WTC11 (cell line): ENCODE measurements at regions not wholly inside any gene's neighbourhood (a gene's known extent, or its start where the extent isn't known, plus 50 kb on each side); places are given as distances from the start of the nearest gene placed in this dataset.

Experiments used
- ATAC-seq: fragments of 200-7000 bp; cut with Tn5 transposase; 2 replicates; pipeline ENCODE4 v1.10.0; 2021; ENCODE audit warnings: mild to moderate bottlenecking, moderate library complexity
- CTCF ChIA-PET: fragments of 300-600 bp; sonication (Branson Sonifier 250); formaldehyde crosslinking; loops from one replicate; lab custom pipeline; 2021; ENCODE audit warnings: antibody characterized with exemption; lab: Charles Lee
- POLR2A ChIA-PET: fragments of 350-600 bp; sonication (Branson Sonifier 250); formaldehyde crosslinking; loops from one replicate; lab custom pipeline; 2021; ENCODE audit warnings: antibody characterized with exemption; lab: Charles Lee
- DNase-seq: peaks from one replicate; pipeline ENCODE4 v3.0.0; 2021; ENCODE audit warnings: low spot score
- H3K27ac Mint-ChIP-seq: 2 replicates; pipeline ENCODE4 v1.8.0; 2021; ENCODE audit warnings: mixed read lengths
- H3K27me3 Mint-ChIP-seq: 2 replicates; pipeline ENCODE4 v1.8.0; 2021; ENCODE audit warnings: low read depth, mild to moderate bottlenecking, moderate library complexity, mixed read lengths
- H3K36me3 Mint-ChIP-seq: 2 replicates; pipeline ENCODE4 v1.8.0; 2021; ENCODE audit warnings: mixed read lengths
- H3K4me1 Mint-ChIP-seq: 2 replicates; pipeline ENCODE4 v1.8.0; 2022; ENCODE audit warnings: mixed read lengths
- H3K4me3 Mint-ChIP-seq: 2 replicates; pipeline ENCODE4 v1.8.0; 2021; ENCODE audit warnings: mild to moderate bottlenecking, moderate library complexity, mixed read lengths
- H3K9me3 Mint-ChIP-seq: 2 replicates; pipeline ENCODE4 v1.8.0; 2021; ENCODE audit warnings: mixed read lengths
- AR ChIP-seq: fragments of 250-450 bp; sonication (Bioruptor Pico); IDR thresholded peaks from 2 replicates; pipeline ENCODE4 v1.9.0; 2021; ENCODE audit warnings: mild to moderate bottlenecking
- CREM ChIP-seq: sonication (generic); formaldehyde crosslinking; IDR thresholded peaks from 2 replicates; pipeline ENCODE4 v1.8.1; 2022; ENCODE audit warnings: mild to moderate bottlenecking, missing genetic modification reagents, moderate library complexity
- ELF4 ChIP-seq: sonication (generic); formaldehyde crosslinking; IDR thresholded peaks from 2 replicates; pipeline ENCODE4 v1.8.1; 2022; ENCODE audit warnings: low read depth, mild to moderate bottlenecking, moderate library complexity, missing genetic modification reagents
- EMX1 ChIP-seq: fragments of 250-450 bp; sonication (Bioruptor Pico); IDR thresholded peaks from 2 replicates; pipeline ENCODE4 v1.8.0; 2021; ENCODE audit warnings: mild to moderate bottlenecking
- ESRRA ChIP-seq: sonication (generic); formaldehyde crosslinking; IDR thresholded peaks from 2 replicates; pipeline ENCODE4 v1.8.1; 2022; ENCODE audit warnings: mild to moderate bottlenecking, missing genetic modification reagents, borderline replicate concordance
- ETV6 ChIP-seq: sonication (generic); formaldehyde crosslinking; IDR thresholded peaks from 2 replicates; pipeline ENCODE4 v1.8.1; 2022; ENCODE audit warnings: mild to moderate bottlenecking, missing genetic modification reagents
- FOXK1 ChIP-seq: sonication (generic); formaldehyde crosslinking; IDR thresholded peaks from 2 replicates; pipeline ENCODE4 v1.8.0; 2022; ENCODE audit warnings: mild to moderate bottlenecking, moderate library complexity, missing genetic modification reagents
- FOXP4 ChIP-seq: sonication (generic); formaldehyde crosslinking; IDR thresholded peaks from 2 replicates; pipeline ENCODE4 v1.8.0; 2022; ENCODE audit warnings: mild to moderate bottlenecking, missing genetic modification reagents
- GTF2I ChIP-seq: fragments of 250-450 bp; sonication (Bioruptor Pico); conservative IDR thresholded peaks from 2 replicates; pipeline ENCODE4 v1.4.0; 2021; ENCODE audit warnings: mild to moderate bottlenecking
- MXD4 ChIP-seq: fragments of 250-450 bp; sonication (Bioruptor Pico); IDR thresholded peaks from 2 replicates; pipeline ENCODE4 v1.8.0; 2021; ENCODE audit warnings: mild to moderate bottlenecking, moderate library complexity, borderline replicate concordance
- SMAD3 ChIP-seq: sonication (generic); formaldehyde crosslinking; IDR thresholded peaks from 2 replicates; pipeline ENCODE4 v1.8.0; 2022; ENCODE audit warnings: missing genetic modification reagents, mild to moderate bottlenecking, borderline replicate concordance
- TCF7 ChIP-seq: sonication (generic); formaldehyde crosslinking; IDR thresholded peaks from 2 replicates; pipeline ENCODE4 v1.8.0; 2022; ENCODE audit warnings: mild to moderate bottlenecking, low read depth, missing genetic modification reagents, moderate library complexity
- TP53 ChIP-seq: sonication (generic); formaldehyde crosslinking; IDR thresholded peaks from 2 replicates; pipeline ENCODE4 v1.8.1; 2023; ENCODE audit warnings: mild to moderate bottlenecking, missing genetic modification reagents
- ZMAT4 ChIP-seq: fragments of 250-450 bp; sonication (Bioruptor Pico); IDR thresholded peaks from 2 replicates; pipeline ENCODE4 v1.9.0; 2021; ENCODE audit warnings: mild to moderate bottlenecking
- ZNF263 ChIP-seq: sonication (generic); formaldehyde crosslinking; IDR thresholded peaks from 2 replicates; pipeline ENCODE4 v1.8.1; 2022; ENCODE audit warnings: low read depth, mild to moderate bottlenecking, moderate library complexity, missing genetic modification reagents
- ZNF317 ChIP-seq: sonication (generic); formaldehyde crosslinking; IDR thresholded peaks from 2 replicates; pipeline ENCODE4 v1.8.1; 2023; ENCODE audit warnings: low read depth, mild to moderate bottlenecking, moderate library complexity, missing genetic modification reagents, borderline replicate concordance
- ZNF396 ChIP-seq: fragments of 250-450 bp; sonication (Bioruptor Pico); IDR thresholded peaks from 2 replicates; pipeline ENCODE4 v1.8.0; 2021; ENCODE audit warnings: mild to moderate bottlenecking, moderate library complexity, borderline replicate concordance
- ZNF532 ChIP-seq: fragments of 250-450 bp; sonication (Bioruptor Pico); IDR thresholded peaks from 2 replicates; pipeline ENCODE4 v1.9.0; 2021; ENCODE audit warnings: mild to moderate bottlenecking, borderline replicate concordance
- TF ChIP-seq, protein P1 (sequence below): sonication (generic); formaldehyde crosslinking; IDR thresholded peaks from 2 replicates; pipeline ENCODE4 v1.8.1; 2022; ENCODE audit warnings: mild to moderate bottlenecking, missing genetic modification reagents, moderate library complexity, borderline replicate concordance
- TF ChIP-seq, protein P2 (sequence below): sonication (generic); formaldehyde crosslinking; IDR thresholded peaks from 2 replicates; pipeline ENCODE4 v1.8.0; 2022; ENCODE audit warnings: mild to moderate bottlenecking, missing genetic modification reagents
- TF ChIP-seq, protein P3 (sequence below): sonication (generic); formaldehyde crosslinking; IDR thresholded peaks from 2 replicates; pipeline ENCODE4 v1.8.1; 2023; ENCODE audit warnings: mild to moderate bottlenecking, missing genetic modification reagents, moderate library complexity
- TF ChIP-seq, protein P4 (sequence below): sonication (generic); formaldehyde crosslinking; IDR thresholded peaks from 2 replicates; pipeline ENCODE4 v1.8.1; 2022; ENCODE audit warnings: mild to moderate bottlenecking, moderate library complexity, missing genetic modification reagents

GRCh38 chr6:130720076-130720715 is 107.0 kb upstream of the SMLR1 start:
- Mint-ChIP-seq H3K27me3 (peaks cover 3% of the 10 kb centered on the region; the same call in 1 of the 2 replicates), H3K4me1 (peaks cover 5% of the 10 kb centered on the region), H3K36me3 (no peaks in the 10 kb centered on the region), H3K9me3 (peaks cover 18% of the 10 kb centered on the region), H3K4me3 (no peak overlapping the region), H3K27ac (no peak overlapping the region)
- ATAC-seq (no peak), DNase-seq (no peak)
- TF ChIP-seq FOXK1: no peak
- TF ChIP-seq GTF2I (CRISPR knock-in tag): no peak
- TF ChIP-seq CREM: no peak
- TF ChIP-seq TP53 (CRISPR knock-in tag): no peak
- TF ChIP-seq ESRRA (CRISPR knock-in tag): no peak
- TF ChIP-seq ZNF317: no peak
- TF ChIP-seq TCF7 (CRISPR knock-in tag): no peak
- no peak for TF ChIP-seq EMX1 (CRISPR knock-in tag)
- TF ChIP-seq, protein P1, sequence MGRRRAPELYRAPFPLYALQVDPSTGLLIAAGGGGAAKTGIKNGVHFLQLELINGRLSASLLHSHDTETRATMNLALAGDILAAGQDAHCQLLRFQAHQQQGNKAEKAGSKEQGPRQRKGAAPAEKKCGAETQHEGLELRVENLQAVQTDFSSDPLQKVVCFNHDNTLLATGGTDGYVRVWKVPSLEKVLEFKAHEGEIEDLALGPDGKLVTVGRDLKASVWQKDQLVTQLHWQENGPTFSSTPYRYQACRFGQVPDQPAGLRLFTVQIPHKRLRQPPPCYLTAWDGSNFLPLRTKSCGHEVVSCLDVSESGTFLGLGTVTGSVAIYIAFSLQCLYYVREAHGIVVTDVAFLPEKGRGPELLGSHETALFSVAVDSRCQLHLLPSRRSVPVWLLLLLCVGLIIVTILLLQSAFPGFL: no peak
- TF ChIP-seq, protein P2, sequence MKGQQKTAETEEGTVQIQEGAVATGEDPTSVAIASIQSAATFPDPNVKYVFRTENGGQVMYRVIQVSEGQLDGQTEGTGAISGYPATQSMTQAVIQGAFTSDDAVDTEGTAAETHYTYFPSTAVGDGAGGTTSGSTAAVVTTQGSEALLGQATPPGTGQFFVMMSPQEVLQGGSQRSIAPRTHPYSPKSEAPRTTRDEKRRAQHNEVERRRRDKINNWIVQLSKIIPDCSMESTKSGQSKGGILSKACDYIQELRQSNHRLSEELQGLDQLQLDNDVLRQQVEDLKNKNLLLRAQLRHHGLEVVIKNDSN (CRISPR knock-in tag): no peak
- TF ChIP-seq, protein P3, sequence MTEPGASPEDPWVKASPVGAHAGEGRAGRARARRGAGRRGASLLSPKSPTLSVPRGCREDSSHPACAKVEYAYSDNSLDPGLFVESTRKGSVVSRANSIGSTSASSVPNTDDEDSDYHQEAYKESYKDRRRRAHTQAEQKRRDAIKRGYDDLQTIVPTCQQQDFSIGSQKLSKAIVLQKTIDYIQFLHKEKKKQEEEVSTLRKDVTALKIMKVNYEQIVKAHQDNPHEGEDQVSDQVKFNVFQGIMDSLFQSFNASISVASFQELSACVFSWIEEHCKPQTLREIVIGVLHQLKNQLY: no peak
- ChIA-PET CTCF (no interaction called here), POLR2A (no interaction called here)

DNA sequence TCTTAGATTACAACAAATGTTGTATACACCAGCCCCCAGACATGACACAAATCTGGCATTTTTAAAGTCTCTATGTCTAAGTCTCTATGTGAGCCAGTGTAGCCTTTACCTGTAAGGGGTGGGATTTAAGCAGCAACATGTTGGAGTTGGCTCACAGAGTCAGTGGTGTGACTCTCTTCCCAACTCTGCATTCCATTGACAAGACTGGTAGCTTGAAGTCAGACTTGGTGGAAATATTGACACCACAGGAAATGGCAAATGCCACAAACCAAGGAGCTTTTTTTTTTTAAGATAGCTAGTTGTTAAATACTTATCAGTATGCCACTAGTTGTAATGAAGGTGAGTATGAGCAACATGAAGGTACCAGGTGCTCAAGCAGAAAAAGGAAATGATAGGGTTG is 103.1 kb upstream of the SMLR1 start:
- Mint-ChIP-seq H3K36me3 (peaks cover 6% of the 10 kb centered on the region; the same call in 1 of the 2 replicates), H3K4me1 (no peaks in the 10 kb centered on the region), H3K27ac (no peak overlapping the region), H3K9me3 (peaks cover 25% of the 10 kb centered on the region), H3K27me3 (no peaks in the 10 kb centered on the region), H3K4me3 (no peak overlapping the region)
- POLR2A ChIA-PET: no interaction called here
- CTCF ChIA-PET: interaction anchor here (0.6 to 1.4 kb wide), 5 partner anchors 19 to 358 kb away, joined by 3 to 5 read pairs (median 3); partner anchors contain the start of gene TMEM200A
- no peak for ATAC-seq
- DNase-seq: no peak
- TF ChIP-seq ELF4 (CRISPR knock-in tag): no peak
- TF ChIP-seq ZNF532 (CRISPR knock-in tag): no peak
- no peak for TF ChIP-seq SMAD3
- no peak for TF ChIP-seq ZNF263
- no peak for TF ChIP-seq ZMAT4 (CRISPR knock-in tag)
- TF ChIP-seq AR: no peak
- TF ChIP-seq CREM: no peak
- TF ChIP-seq MXD4 (CRISPR knock-in tag): no peak
- no peak for TF ChIP-seq ESRRA (CRISPR knock-in tag)
- no peak for TF ChIP-seq FOXP4
- no peak for TF ChIP-seq ZNF396
- TF ChIP-seq ETV6 (CRISPR knock-in tag): no peak
- TF ChIP-seq, protein P4, sequence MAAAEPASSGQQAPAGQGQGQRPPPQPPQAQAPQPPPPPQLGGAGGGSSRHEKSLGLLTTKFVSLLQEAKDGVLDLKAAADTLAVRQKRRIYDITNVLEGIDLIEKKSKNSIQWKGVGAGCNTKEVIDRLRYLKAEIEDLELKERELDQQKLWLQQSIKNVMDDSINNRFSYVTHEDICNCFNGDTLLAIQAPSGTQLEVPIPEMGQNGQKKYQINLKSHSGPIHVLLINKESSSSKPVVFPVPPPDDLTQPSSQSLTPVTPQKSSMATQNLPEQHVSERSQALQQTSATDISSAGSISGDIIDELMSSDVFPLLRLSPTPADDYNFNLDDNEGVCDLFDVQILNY (CRISPR knock-in tag): no peak
